ENCODE measurements at regions not wholly inside any gene's neighbourhood (a gene's known extent, or its start where the extent isn't known, plus 50 kb on each side); places are given as distances from the start of the nearest gene placed in this dataset.

GRCh38 chr7:22936246-22936645 is 77.7 kb downstream of the HYCC1 start:
- TF ChIP-seq CTCF (optimal IDR thresholded peaks at IDR 0.05 in 1 of 3, IDR thresholded peaks at IDR 0.05 in 1 of 3, conservative IDR thresholded peaks at IDR 0.05 in 1 of 3; ENCODE audit: extremely low read depth in 1 of 3, insufficient read depth in 2 of 3, low read length in 3 of 3) (no peak), EZH2 (IDR thresholded peaks at IDR 0.05; ENCODE audit: low read length) (no peak)
